ENCODE measurements at regions not wholly inside any gene's neighbourhood (a gene's known extent, or its start where the extent isn't known, plus 50 kb on each side); places are given as distances from the start of the nearest gene placed in this dataset.

GRCh38 chr9:6133346-6134063 is 82.1 kb upstream of the IL33 start:
- H3K4me1 Mint-ChIP-seq (ENCODE audit: unreplicated experiment): no peaks in the 10 kb centered on the region
- H3K27ac Mint-ChIP-seq (ENCODE audit: unreplicated experiment): no peak overlapping the region
- H3K4me3 Mint-ChIP-seq (ENCODE audit: unreplicated experiment): no peak overlapping the region
- H3K9me3 Mint-ChIP-seq (ENCODE audit: unreplicated experiment): no peaks in the 10 kb centered on the region
- no peaks in the 10 kb centered on the region for H3K27me3 Mint-ChIP-seq (ENCODE audit: unreplicated experiment)
- TF ChIP-seq, protein P1, sequence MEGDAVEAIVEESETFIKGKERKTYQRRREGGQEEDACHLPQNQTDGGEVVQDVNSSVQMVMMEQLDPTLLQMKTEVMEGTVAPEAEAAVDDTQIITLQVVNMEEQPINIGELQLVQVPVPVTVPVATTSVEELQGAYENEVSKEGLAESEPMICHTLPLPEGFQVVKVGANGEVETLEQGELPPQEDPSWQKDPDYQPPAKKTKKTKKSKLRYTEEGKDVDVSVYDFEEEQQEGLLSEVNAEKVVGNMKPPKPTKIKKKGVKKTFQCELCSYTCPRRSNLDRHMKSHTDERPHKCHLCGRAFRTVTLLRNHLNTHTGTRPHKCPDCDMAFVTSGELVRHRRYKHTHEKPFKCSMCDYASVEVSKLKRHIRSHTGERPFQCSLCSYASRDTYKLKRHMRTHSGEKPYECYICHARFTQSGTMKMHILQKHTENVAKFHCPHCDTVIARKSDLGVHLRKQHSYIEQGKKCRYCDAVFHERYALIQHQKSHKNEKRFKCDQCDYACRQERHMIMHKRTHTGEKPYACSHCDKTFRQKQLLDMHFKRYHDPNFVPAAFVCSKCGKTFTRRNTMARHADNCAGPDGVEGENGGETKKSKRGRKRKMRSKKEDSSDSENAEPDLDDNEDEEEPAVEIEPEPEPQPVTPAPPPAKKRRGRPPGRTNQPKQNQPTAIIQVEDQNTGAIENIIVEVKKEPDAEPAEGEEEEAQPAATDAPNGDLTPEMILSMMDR (IDR thresholded peaks at IDR 0.05; ENCODE audit: unreplicated experiment): no peak
- no peak for DNase-seq (ENCODE audit: low spot score)
- no peaks in the 10 kb centered on the region for H3K36me3 Mint-ChIP-seq (ENCODE audit: low read depth, unreplicated experiment)

- Mint-ChIP-seq H3K9me3 (ENCODE audit: unreplicated experiment) (no peaks in the 10 kb centered on the region), H3K4me3 (ENCODE audit: unreplicated experiment) (no peak overlapping the region), H3K4me1 (ENCODE audit: unreplicated experiment) (no peaks in the 10 kb centered on the region), H3K27me3 (ENCODE audit: unreplicated experiment) (no peaks in the 10 kb centered on the region), H3K36me3 (ENCODE audit: low read depth, unreplicated experiment) (no peaks in the 10 kb centered on the region), H3K27ac (ENCODE audit: unreplicated experiment) (no peak overlapping the region)
- DNase-seq (ENCODE audit: low spot score): no peak
- TF ChIP-seq, protein P1 (IDR thresholded peaks at IDR 0.05; ENCODE audit: unreplicated experiment): no peak
Measured at GRCh38 chr9:6132650-6133049, 83.0 kb upstream of the IL33 start.

- Mint-ChIP-seq H3K27ac (ENCODE audit: unreplicated experiment) (no peak overlapping the region), H3K9me3 (ENCODE audit: unreplicated experiment) (no peaks in the 10 kb centered on the region)
Measured at GRCh38 chr9:6128030-6128429, 87.6 kb upstream of the IL33 start.

GRCh38 chr9:6126377-6126776 is 89.2 kb upstream of the IL33 start:
- Mint-ChIP-seq H3K36me3 (ENCODE audit: low read depth, unreplicated experiment) (no peaks in the 10 kb centered on the region), H3K9me3 (ENCODE audit: unreplicated experiment) (no peaks in the 10 kb centered on the region), H3K27ac (ENCODE audit: unreplicated experiment) (no peak overlapping the region), H3K4me1 (ENCODE audit: unreplicated experiment) (no peaks in the 10 kb centered on the region), H3K27me3 (ENCODE audit: unreplicated experiment) (no peaks in the 10 kb centered on the region), H3K4me3 (ENCODE audit: unreplicated experiment) (no peak overlapping the region)
- no peak for DNase-seq (ENCODE audit: low spot score)
- TF ChIP-seq, protein P1 (IDR thresholded peaks at IDR 0.05; ENCODE audit: unreplicated experiment): no peak

More at GRCh38 chr9:6128030-6128429, 87.6 kb upstream of the IL33 start:
- no peak overlapping the region for H3K4me3 Mint-ChIP-seq (ENCODE audit: unreplicated experiment)
- TF ChIP-seq, protein P1 (IDR thresholded peaks at IDR 0.05; ENCODE audit: unreplicated experiment): no peak
- DNase-seq (ENCODE audit: low spot score): no peak
- no peaks in the 10 kb centered on the region for H3K4me1 Mint-ChIP-seq (ENCODE audit: unreplicated experiment)
- H3K36me3 Mint-ChIP-seq (ENCODE audit: low read depth, unreplicated experiment): no peaks in the 10 kb centered on the region
- H3K27me3 Mint-ChIP-seq (ENCODE audit: unreplicated experiment): no peaks in the 10 kb centered on the region

DNA sequence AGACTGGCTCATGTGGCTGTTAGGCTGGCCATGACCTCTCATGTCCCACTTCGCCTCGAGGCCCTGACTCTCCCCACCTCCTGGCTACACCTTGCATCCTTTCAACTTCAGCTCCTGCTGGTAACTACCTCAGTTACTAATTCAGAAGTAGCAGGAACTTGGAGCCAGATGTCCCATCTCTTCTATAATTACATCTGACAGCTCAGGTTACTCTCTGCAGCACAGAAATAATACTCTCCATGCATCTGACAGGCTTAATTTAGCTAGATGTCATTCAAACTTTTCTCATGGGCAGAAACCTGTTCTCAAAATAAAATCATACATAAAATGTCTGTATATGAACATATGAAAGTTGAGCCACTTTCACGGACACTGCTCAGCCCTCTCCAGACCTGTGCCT is 92.2 kb upstream of the IL33 start:
- no peak for DNase-seq (ENCODE audit: low spot score)
- Mint-ChIP-seq H3K4me3 (ENCODE audit: unreplicated experiment) (no peak overlapping the region), H3K9me3 (ENCODE audit: unreplicated experiment) (no peaks in the 10 kb centered on the region), H3K36me3 (ENCODE audit: low read depth, unreplicated experiment) (no peaks in the 10 kb centered on the region), H3K27me3 (ENCODE audit: unreplicated experiment) (no peaks in the 10 kb centered on the region), H3K4me1 (ENCODE audit: unreplicated experiment) (no peaks in the 10 kb centered on the region), H3K27ac (ENCODE audit: unreplicated experiment) (no peak overlapping the region)
- TF ChIP-seq, protein P1 (IDR thresholded peaks at IDR 0.05; ENCODE audit: unreplicated experiment): no peak

All from endothelial cell (in vitro differentiated cells).